Sigmoid colon (tissue), 4 donors: ENCODE measurements at regions not wholly inside any gene's neighbourhood (a gene's known extent, or its start where the extent isn't known, plus 50 kb on each side); places are given as distances from the start of the nearest gene placed in this dataset.

Experiments
- EP300 ChIP-seq, 4 donors: sonication (generic); formaldehyde crosslinking; IDR thresholded peaks; one replicate each; pipeline ENCODE4 v1.6.1; 2017; ENCODE audit warnings: antibody characterized with exemption in 4 of 4
- POLR2A ChIP-seq, 2 donors: fragments of 450-650 bp; IDR thresholded peaks; one replicate each; pipeline ENCODE4 v1.6.1; 2016; ENCODE audit warnings: antibody characterized with exemption in 2 of 2, mild to moderate bottlenecking in 2 of 2, moderate library complexity in 2 of 2
- POLR2AphosphoS5 ChIP-seq, 4 donors: sonication (generic); formaldehyde crosslinking; IDR thresholded peaks; one replicate each; pipeline ENCODE4 v1.6.1; 2017; ENCODE audit warnings: antibody characterized with exemption in 4 of 4
- TF ChIP-seq, protein P1 (sequence below), 4 experiments: fragments of 450-650 bp in 3 of 4; fragments of 200-600 bp in 1 of 4; IDR thresholded peaks; one replicate each; pipeline ENCODE4 v1.5.1; 2016 to 2019; ENCODE audit warnings: antibody characterized with exemption in 4 of 4, mild to moderate bottlenecking in 3 of 4, moderate library complexity in 2 of 4

DNA sequence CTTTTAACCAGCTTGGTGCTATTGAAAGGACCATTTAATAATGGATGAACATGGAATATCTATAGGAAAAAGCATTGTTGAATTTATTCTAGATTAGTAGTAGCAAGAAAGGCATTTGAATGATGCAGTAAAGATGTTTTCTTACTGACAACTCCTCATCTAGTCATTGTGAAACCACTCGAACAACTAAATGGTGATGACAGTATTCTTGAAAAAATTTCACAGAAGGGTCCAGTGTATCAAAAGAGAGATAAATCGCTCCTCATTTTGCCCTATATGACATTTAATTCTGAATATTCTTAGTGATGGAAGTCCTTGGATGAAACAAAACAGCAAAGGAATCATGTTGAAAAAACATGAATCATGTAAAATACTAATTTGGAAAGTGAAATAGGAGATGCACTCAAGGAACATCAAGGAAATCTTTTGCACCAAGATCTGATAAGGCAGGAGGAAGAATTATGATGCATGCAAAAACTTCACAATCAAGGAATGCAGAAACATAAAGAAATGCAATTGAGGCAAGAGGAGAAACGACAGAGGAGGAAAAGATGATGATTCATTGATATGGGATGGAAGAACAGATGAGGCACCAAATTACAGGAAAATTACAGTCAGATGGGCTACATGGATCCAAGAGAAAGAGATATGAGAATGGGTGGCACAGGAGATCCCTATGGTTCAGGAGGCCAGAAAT, 190.4 kb downstream of the DDX3Y start:
- TF ChIP-seq, protein P1, sequence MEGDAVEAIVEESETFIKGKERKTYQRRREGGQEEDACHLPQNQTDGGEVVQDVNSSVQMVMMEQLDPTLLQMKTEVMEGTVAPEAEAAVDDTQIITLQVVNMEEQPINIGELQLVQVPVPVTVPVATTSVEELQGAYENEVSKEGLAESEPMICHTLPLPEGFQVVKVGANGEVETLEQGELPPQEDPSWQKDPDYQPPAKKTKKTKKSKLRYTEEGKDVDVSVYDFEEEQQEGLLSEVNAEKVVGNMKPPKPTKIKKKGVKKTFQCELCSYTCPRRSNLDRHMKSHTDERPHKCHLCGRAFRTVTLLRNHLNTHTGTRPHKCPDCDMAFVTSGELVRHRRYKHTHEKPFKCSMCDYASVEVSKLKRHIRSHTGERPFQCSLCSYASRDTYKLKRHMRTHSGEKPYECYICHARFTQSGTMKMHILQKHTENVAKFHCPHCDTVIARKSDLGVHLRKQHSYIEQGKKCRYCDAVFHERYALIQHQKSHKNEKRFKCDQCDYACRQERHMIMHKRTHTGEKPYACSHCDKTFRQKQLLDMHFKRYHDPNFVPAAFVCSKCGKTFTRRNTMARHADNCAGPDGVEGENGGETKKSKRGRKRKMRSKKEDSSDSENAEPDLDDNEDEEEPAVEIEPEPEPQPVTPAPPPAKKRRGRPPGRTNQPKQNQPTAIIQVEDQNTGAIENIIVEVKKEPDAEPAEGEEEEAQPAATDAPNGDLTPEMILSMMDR (IDR thresholded peaks at IDR 0.05), result no peak
- no peak for TF ChIP-seq POLR2A (IDR thresholded peaks at IDR 0.05)
- TF ChIP-seq POLR2AphosphoS5 (IDR thresholded peaks at IDR 0.05), result no peak
- TF ChIP-seq EP300 (IDR thresholded peaks at IDR 0.05), result no peak
